Endothelial cell of umbilical vein (primary cell): ENCODE measurements at regions not wholly inside any gene's neighbourhood (a gene's known extent, or its start where the extent isn't known, plus 50 kb on each side); places are given as distances from the start of the nearest gene placed in this dataset.

ENCODE experiments used
- BruUV-seq: library from RNA; stranded (reverse); fragments of 400-500 nt; replicated peaks from 2 replicates; lab custom pipeline; 2021; lab: Mats Ljungman, UMichigan
- CTCF ChIA-PET: fragments of 300-600, 350-600 bp; sonication (Branson Sonifier 250); formaldehyde crosslinking; loops from one replicate; lab custom pipeline; 2021; ENCODE audit warnings: antibody characterized with exemption, inconsistent platforms; lab: Charles Lee
- POLR2A ChIA-PET: fragments of 300-600, 350-600 bp; sonication (Branson Sonifier 250); formaldehyde crosslinking; loops from one replicate; lab custom pipeline; 2021; ENCODE audit warnings: antibody characterized with exemption, inconsistent platforms; lab: Charles Lee
- DNase-seq: peaks from one replicate; pipeline ENCODE4 v3.0.0-alpha.2; 2011; ENCODE audit warnings: low read depth, low spot score
- FAIRE-seq: peaks from 2 replicates; lab custom pipeline; 2011; peaks lifted over from hg19 to GRCh38; lab: Jason Lieb, UNC
- H2AFZ ChIP-seq: 2 replicates; pipeline ENCODE4 v1.6.0; 2012; ENCODE audit warnings: low read depth, low read length, control low read depth, inconsistent platforms
- H3K27ac ChIP-seq: 2 replicates; pipeline ENCODE4 v1.5.1; 2011; ENCODE audit warnings: low read depth, mild to moderate bottlenecking, control low read depth, low read length, moderate library complexity; ENCODE audit not compliant: insufficient read depth
- H3K27me3 ChIP-seq, 2 experiments: 2 replicates each; pipeline versions ENCODE4 v1.6.0 to v1.6.1; 2011; ENCODE audit warnings: low read length in 2 of 2, mixed read lengths in 1 of 2; ENCODE audit not compliant: control insufficient read depth in 2 of 2, insufficient read depth in 2 of 2
- H3K36me3 ChIP-seq, 2 experiments: 2 replicates in 1 of 2; 3 replicates in 1 of 2; pipeline ENCODE4 v1.5.1; 2011; ENCODE audit warnings: low read length in 2 of 2, mild to moderate bottlenecking in 1 of 2, moderate library complexity in 1 of 2; ENCODE audit not compliant: control insufficient read depth in 2 of 2, insufficient read depth in 2 of 2; ENCODE audit errors: extremely low read depth in 1 of 2
- H3K4me1 ChIP-seq: 3 replicates; pipeline ENCODE4 v1.5.1; 2011; ENCODE audit warnings: mild to moderate bottlenecking, low read length; ENCODE audit not compliant: control insufficient read depth, insufficient read depth; ENCODE audit errors: extremely low read depth
- H3K4me2 ChIP-seq: 2 replicates; pipeline ENCODE4 v1.6.1; 2011; ENCODE audit warnings: low read length, control low read depth, mixed read lengths; ENCODE audit not compliant: insufficient read depth
- H3K4me3 ChIP-seq, 3 experiments: fragments of 200-600 bp in 1 of 3; sonication (generic), shearing (Covaris generic) in 1 of 3; replicated peaks in 1 of 3; 2 replicates each; pipeline ENCODE4 v1.5.1; 2011 to 2016; ENCODE audit warnings: control low read depth in 3 of 3, low read length in 3 of 3, mild to moderate bottlenecking in 2 of 3, inconsistent platforms in 1 of 3, low read depth in 1 of 3, moderate library complexity in 1 of 3; ENCODE audit not compliant: insufficient read depth in 1 of 3
- H3K79me2 ChIP-seq: 2 replicates; pipeline ENCODE4 v1.6.0; 2012; ENCODE audit warnings: low read length, inconsistent platforms; ENCODE audit not compliant: control insufficient read depth, insufficient read depth
- H3K9ac ChIP-seq: replicated peaks from 2 replicates; pipeline ENCODE3; 2011; ENCODE audit warnings: low read length, control low read depth; ENCODE audit not compliant: insufficient read depth; ENCODE audit errors: extremely low read depth
- H3K9me1 ChIP-seq: replicated peaks from 3 replicates; pipeline ENCODE4 v1.6.0; 2011; ENCODE audit warnings: mild to moderate bottlenecking, low read length; ENCODE audit not compliant: control insufficient read depth, insufficient read depth; ENCODE audit errors: extremely low read depth
- H3K9me3 ChIP-seq: replicated peaks from 2 replicates; pipeline ENCODE4 v1.5.1; 2012; ENCODE audit warnings: low read length, inconsistent platforms; ENCODE audit not compliant: control insufficient read depth, insufficient read depth
- H4K20me1 ChIP-seq: replicated peaks from 2 replicates; pipeline ENCODE3; 2011; ENCODE audit warnings: mild to moderate bottlenecking, low read length; ENCODE audit not compliant: control insufficient read depth, insufficient read depth; ENCODE audit errors: extremely low read depth
- CTCF ChIP-seq, 2 donors: IDR thresholded peaks; 1 replicate in 1 of 2; 2 replicates in 1 of 2; pipeline ENCODE4 v1.5.1; 2011; ENCODE audit warnings: low read length in 2 of 2, mild to moderate bottlenecking in 2 of 2, moderate library complexity in 2 of 2, control low read depth in 1 of 2, inconsistent platforms in 1 of 2, low read depth in 1 of 2; ENCODE audit not compliant: insufficient read depth in 1 of 2; ENCODE audit errors: extremely low read depth in 1 of 2
- EZH2 ChIP-seq: IDR thresholded peaks from 2 replicates; pipeline ENCODE4 v1.6.1; 2012; ENCODE audit warnings: borderline replicate concordance, low read depth, mild to moderate bottlenecking, moderate library complexity, low read length, inconsistent platforms; ENCODE audit not compliant: severe bottlenecking
- FOS ChIP-seq: IDR thresholded peaks from 2 replicates; pipeline ENCODE4 v1.6.1; 2011; ENCODE audit warnings: mild to moderate bottlenecking, low read length, moderate library complexity, borderline replicate concordance; ENCODE audit not compliant: insufficient read depth
- JUN ChIP-seq: IDR thresholded peaks from 2 replicates; pipeline ENCODE4 v1.6.1; 2011; ENCODE audit warnings: borderline replicate concordance, low read depth; ENCODE audit not compliant: insufficient read length, insufficient read depth
- MAX ChIP-seq: IDR thresholded peaks from 2 replicates; pipeline ENCODE4 v1.6.1; 2011; ENCODE audit not compliant: insufficient read depth, insufficient read length
- POLR2AphosphoS5 ChIP-seq: IDR thresholded peaks from 2 replicates; pipeline ENCODE4 v1.6.1; 2012; ENCODE audit warnings: low read depth, mild to moderate bottlenecking, control low read depth, low read length, moderate library complexity; ENCODE audit not compliant: insufficient read depth
- dilution Hi-C: fragments of 300-500 bp; cut with MboI; formaldehyde crosslinking; loops from one replicate; pipeline ENCODE4 v1.15.0; 2019; ENCODE audit warnings: low sequenced_read_pairs; ENCODE audit not compliant: extremely low pct_ligation_motif_present
- intact Hi-C: fragments of 100-400 bp; cut with micrococcal nuclease; formaldehyde crosslinking; loops from one replicate; pipeline ENCODE4 v1.10.0; 2022

- ChIA-PET POLR2A (no interaction called here), CTCF (interaction anchor here (0.6 to 2.3 kb wide), 8 partner anchors 10 to 308 kb away, joined by 3 to 13 read pairs (median 6); no protein-coding TSS in a partner anchor)
- Histone ChIP-seq H3K9me3 (no peaks in the 10 kb centered on the region), H2AFZ (no peak overlapping the region), H3K27me3 (no peaks in the 10 kb centered on the region), H3K27ac (peak overlapping the region; percentile 54), H3K4me3 (no peak overlapping the region), H3K36me3 (no peaks in the 10 kb centered on the region), H4K20me1 (no peaks in the 10 kb centered on the region), H3K9ac (no peak overlapping the region), H3K79me2 (no peaks in the 10 kb centered on the region), H3K4me2 (peak overlapping the region; percentile 13), H3K4me1 (peaks cover 13% of the 10 kb centered on the region), H3K9me1 (no peaks in the 10 kb centered on the region)
- FAIRE-seq (peak; percentile 73), DNase-seq (peak; percentile 83)
- no TSS peak for BruUV-seq
- intact Hi-C loops: no loop called here
- peak; percentile 73 for TF ChIP-seq JUN
- TF ChIP-seq EZH2: no peak
- peak; percentile 77 for TF ChIP-seq FOS
- TF ChIP-seq MAX: no peak
- no peak for TF ChIP-seq POLR2AphosphoS5
- no peak for TF ChIP-seq CTCF (IDR thresholded peaks at IDR 0.05; ENCODE audit: extremely low read depth in 1 of 2, insufficient read depth in 1 of 2, low read depth in 1 of 2, low read length in 2 of 2)
- dilution Hi-C loops: no loop called here
Measured at GRCh38 chr7:106485031-106485551, 175.9 kb downstream of the CCDC71L start.
